ENCODE measurements at regions not wholly inside any gene's neighbourhood (a gene's known extent, or its start where the extent isn't known, plus 50 kb on each side); places are given as distances from the start of the nearest gene placed in this dataset.
A peak's percentile ranks its signal among the peaks of the same experiment; 100 is the strongest.

DNA sequence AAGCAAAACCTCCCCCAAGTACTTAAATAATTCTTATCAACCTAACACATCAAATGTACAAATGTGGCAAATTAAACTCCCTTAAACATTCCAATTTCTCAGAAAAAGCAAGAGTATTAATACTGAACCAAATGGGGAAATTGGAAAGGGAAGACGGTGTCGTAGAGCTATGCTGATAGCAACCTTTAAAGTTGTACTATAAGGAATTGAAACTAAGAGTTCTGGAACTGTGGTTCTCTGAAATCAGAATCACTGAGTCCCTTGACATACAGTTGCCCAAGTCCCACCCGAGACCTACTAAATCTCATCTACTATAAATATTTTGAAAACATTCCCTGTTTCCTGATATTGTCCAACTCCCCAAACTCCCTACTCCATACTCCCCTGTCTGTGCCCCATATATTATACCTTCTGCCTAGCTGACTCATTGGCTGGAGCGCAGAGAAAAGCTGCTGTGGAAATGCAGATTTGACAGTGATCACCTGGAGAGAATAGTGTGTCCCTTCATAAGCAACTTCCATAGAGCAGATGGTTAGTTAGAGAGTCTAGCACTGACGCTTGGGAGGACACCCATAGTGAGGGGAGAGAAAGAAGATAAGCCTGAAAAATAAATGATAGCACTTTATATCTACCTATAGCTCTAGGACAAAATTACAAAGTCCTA is 51.4 kb upstream of the ITM2B start:
- no peak for TF ChIP-seq POLR2A (IDR thresholded peaks at IDR 0.05; ENCODE audit: low read depth, low read length)
- DNase-seq (ENCODE audit: insufficient read length, low spot score) = no peak
- no peak for FAIRE-seq

DNA sequence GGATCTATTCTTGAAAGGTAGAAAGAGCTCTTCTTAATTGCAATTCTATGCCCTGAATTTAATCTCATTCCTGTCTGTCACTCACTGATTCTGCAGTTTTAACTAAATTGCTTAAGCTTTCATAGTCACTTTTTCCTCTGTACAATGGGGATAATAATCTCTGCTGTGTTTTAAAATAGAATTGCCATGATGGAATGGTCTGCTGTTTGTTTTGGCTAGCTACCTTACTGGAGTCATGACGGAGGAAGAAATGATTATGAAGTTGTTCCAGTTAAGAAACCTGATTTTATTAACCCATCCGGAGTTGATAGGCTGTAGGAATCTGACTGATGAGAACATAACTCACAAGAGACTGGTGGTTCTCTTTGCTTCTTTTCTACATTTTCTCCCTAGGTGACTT is 54.9 kb upstream of the ITM2B start:
- no peak for DNase-seq (ENCODE audit: insufficient read length, low spot score)
- FAIRE-seq = no peak
- TF ChIP-seq POLR2A (IDR thresholded peaks at IDR 0.05; ENCODE audit: low read depth, low read length) = no peak

DNA sequence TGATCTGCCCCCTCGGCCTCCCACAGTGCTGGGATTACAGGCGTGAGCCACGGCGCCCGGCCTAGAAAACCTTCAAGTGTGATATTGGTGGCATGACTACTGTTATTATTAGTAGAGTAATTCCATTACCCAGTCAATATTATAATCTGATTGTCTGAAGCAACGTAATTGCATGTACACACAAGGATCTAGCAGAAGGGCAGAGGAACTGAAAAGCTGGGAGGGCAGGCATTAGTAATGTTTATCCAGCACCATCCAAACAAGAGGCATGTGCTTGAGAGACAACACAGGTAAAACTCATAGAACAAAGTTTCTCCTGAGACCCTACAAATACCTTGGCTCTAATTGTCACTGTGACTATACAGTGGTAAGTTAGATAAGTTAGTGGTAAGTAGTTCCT is 56.2 kb upstream of the ITM2B start:
- DNase-seq (ENCODE audit: insufficient read length, low spot score) (no peak), FAIRE-seq (no peak)
- TF ChIP-seq POLR2A (IDR thresholded peaks at IDR 0.05; ENCODE audit: low read depth, low read length) = no peak

DNA sequence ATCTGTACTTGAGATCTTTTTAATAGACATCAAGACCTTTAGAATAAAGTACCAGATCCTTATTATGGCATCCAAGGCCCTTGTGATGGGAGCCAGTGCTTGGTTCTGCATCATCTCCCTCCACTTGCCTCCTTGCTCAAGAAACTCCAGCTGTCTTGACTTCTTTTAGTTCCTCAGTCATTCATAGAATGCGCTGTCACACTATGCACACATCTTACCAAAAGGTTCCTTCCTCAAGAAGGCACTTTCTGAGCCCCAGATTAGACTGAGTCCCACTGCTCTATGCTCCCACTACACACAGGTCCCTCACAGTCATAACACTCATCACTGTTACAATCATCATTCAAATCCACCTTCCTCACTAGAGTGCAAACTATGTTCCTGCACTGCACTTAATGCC is 57.8 kb upstream of the ITM2B start:
- TF ChIP-seq POLR2A (IDR thresholded peaks at IDR 0.05; ENCODE audit: low read depth, low read length) = no peak
- DNase-seq (ENCODE audit: insufficient read length, low spot score) (no peak), FAIRE-seq (no peak)

DNA sequence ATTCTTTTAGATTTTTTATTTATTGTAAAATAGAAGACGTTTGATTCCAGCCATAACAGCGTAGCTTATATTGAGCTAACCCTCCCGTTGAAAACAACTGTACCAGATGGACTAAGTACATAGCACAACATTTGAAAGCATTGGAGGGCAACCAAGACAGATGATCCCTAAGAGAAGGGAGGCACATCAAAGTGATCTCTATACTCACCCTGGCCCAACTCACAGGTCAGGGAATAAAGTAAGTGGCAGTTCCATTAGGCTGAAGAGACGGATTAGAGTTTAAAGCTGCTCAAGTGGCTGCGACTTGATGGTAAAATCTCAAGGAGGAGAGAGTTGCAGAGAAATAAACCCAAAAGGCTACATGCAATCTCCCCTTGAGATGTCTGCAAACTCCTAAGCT is 65.1 kb upstream of the ITM2B start:
- FAIRE-seq = no peak
- TF ChIP-seq POLR2A (IDR thresholded peaks at IDR 0.05; ENCODE audit: low read depth, low read length) = no peak

DNA sequence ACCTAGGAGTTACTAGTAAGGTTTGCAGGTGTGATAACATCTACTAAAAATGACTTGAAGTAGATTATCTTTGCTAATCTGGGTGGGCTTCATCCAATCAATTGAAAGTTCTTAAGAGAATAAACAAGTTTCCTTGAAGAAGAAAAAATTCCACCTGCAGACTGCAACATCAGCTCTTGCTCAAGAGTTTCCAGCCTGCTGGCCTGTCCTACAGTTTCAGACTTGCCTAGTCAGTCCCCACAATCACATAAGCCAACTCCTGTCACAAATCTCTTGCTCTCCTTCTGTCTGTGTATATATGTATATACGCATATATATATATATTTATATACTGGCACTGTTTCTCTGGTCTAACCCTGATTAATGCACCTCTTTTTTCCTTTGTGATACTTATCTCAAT is 67.3 kb upstream of the ITM2B start:
- no peak for FAIRE-seq

More for the DNA sequence above, 65.1 kb upstream of the ITM2B start:
- DNase-seq (ENCODE audit: insufficient read length, low spot score) = no peak

DNA sequence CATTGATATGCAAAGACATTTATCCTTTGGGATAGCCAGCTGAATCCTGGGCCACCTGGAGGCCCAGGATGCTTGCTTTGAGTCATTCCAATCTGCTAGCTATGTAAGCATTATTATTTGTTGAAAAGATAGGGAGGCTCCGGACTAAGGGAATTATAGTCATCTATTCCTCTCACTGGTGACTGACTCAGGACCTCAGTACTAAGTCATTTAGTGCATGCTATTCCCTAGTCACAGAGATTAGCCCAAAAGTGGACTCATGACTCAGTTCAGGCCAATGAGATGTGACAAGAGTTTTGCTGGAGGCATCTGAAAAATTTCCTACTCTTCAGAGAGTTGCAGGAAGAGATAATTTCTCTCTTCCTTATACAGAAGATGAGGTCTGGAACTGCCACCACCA is 67.9 kb upstream of the ITM2B start:
- FAIRE-seq (no peak), DNase-seq (ENCODE audit: insufficient read length, low spot score) (no peak)
- TF ChIP-seq POLR2A (IDR thresholded peaks at IDR 0.05; ENCODE audit: low read depth, low read length) = no peak

More for the DNA sequence above, 67.3 kb upstream of the ITM2B start:
- TF ChIP-seq POLR2A (IDR thresholded peaks at IDR 0.05; ENCODE audit: low read depth, low read length) = no peak
- no peak for DNase-seq (ENCODE audit: insufficient read length, low spot score)

DNA sequence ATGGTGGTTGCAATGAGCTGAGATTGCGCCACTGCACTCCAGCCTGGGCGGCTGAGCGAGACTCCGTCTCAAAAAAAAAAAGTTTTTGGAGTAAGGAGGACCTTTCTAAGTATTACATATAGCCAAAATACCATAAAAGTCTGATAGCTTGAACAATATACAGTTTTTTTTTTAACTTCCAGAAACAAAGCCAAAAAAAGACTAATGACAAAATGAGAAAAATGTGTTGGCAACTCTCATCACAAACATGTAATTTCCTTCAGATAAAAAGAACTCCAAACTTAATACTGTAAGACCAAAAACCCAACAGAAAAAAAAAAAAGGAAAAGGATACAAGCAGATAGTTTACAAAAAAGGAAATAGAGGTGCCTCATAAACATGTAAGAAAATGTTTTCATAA is 68.2 kb upstream of the MED4 start:
- FAIRE-seq (no peak), DNase-seq (ENCODE audit: insufficient read length, low spot score) (no peak)

DNA sequence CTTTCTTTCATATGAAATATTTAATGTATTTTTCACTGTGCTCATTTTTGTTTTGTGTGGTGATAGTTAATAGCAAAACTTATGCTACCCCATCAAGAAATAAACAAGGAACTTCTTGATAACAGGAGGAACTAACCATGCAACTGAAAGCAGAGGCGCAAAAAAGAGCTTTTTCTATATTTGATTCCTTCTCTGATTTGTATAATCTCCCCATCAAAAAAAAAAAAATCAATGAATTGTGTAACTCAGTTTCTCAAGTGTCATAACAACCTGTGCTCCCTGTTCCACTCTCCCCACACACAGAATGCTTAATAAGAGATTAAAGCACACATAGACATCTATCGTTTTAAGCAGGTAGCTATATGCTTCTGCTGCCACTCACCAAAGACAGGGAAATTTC is 67.3 kb upstream of the MED4 start:
- no peak for FAIRE-seq
- no peak for DNase-seq (ENCODE audit: insufficient read length, low spot score)
- no peak for TF ChIP-seq POLR2A (IDR thresholded peaks at IDR 0.05; ENCODE audit: low read depth, low read length)

More for the DNA sequence above, 68.2 kb upstream of the MED4 start:
- no peak for TF ChIP-seq POLR2A (IDR thresholded peaks at IDR 0.05; ENCODE audit: low read depth, low read length)

DNA sequence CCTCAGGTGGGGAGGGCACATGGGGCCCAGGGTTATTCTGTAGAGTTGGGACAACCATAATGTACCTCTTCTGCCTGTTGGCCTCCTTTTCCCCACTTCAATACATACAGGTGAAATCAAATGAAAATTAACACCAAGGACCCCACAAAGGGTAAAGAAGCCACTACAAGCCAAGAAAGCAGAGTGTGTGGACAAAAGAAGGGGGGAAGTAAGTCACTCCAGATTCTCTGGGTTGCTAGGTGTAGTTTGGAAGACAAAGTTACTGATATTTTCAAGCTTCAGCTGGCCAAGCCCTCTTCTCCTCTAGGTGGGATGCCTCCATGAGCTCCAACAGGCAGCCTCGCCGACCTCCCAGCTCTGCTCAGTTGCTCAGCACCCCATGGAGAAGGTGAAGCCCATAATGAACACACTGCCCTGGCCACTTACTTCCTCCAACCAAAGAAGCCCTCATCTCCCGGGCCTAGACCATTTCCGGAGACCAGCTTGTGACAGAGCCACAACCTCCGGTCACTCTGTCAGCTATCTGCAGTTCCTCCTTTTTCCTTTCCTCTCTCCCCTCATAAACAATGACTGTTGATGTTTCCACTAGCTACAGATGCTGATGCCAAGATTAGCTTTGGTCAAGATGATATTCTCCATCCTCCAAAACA is 66.8 kb upstream of the MED4 start:
- no peak for DNase-seq (ENCODE audit: insufficient read length, low spot score)
- TF ChIP-seq POLR2A (IDR thresholded peaks at IDR 0.05; ENCODE audit: low read depth, low read length) = no peak
- FAIRE-seq = no peak

DNA sequence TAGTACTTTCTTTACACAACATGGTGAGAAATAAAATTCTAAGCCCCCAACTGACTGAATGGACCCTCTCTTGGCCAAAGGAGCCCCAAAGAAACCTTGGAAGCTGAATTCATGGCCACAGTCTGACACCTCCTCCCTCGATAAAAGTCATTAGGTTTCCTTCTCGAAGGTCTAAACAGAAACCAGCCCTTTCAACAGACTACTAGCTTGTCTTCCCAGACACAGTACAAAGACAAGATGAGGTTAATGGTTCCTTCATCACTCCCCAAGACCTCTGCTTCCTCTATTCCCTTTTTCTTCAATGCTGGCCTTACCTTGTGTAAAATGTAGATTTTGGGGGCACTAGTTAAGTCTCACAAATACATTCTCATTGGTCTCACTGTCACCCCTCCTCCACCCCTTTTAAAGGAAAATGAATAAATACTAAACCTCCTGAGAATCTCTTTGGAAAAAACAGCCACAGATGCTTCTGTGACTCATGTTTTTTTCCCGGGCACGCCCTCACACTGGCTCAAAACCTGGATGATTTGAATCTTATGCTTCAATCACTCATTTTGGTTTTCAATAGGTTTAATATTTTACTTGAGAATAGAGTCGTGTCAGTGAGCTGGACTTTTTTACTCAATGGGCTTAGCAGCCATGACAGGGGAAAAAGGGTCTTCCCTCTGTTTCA is 65.8 kb upstream of the MED4 start:
- peak; percentile 6 for DNase-seq (ENCODE audit: insufficient read length, low spot score)
- no peak for FAIRE-seq
- no peak for TF ChIP-seq POLR2A (IDR thresholded peaks at IDR 0.05; ENCODE audit: low read depth, low read length)

DNA sequence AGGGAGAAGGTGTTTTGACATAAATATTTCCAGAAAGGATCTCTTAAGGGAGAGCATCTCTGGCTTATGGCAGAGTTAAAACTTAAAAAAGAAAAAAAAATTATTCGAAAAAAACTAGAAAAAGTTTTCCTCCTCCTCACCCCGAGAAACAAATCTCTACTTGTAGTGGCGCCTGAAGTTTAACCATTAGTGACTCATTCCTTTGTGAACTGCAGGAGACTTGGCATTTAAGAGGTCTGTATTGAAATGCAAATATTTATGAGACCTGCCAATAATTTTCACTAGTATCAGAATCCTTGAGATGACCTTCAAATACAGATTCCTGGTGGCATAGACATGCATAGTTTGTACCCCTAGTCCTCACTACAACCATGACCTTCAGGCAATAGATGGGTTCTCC is 64.9 kb upstream of the MED4 start:
- TF ChIP-seq POLR2A (IDR thresholded peaks at IDR 0.05; ENCODE audit: low read depth, low read length) = no peak
- no peak for FAIRE-seq
- DNase-seq (ENCODE audit: insufficient read length, low spot score) = no peak

DNA sequence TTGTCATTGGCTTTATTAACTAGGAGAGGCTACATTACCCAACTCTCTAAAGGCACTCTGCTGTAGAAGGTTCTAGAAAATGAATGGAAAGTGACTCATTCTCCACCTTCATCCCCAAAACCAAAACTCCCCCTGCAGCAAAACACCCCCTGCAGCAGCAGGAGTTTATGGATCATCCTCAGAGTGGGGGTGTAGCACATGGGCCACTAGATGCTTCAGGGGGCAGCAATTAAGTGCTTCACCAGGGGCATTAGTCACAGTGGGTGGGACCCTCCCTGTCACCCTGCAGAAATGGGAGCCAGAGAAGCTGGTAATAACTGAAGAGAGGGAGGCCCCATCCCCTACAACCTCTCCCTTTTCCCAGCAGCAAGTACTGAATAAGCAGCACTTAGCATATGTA is 64.5 kb upstream of the MED4 start:
- no peak for FAIRE-seq
- TF ChIP-seq POLR2A (IDR thresholded peaks at IDR 0.05; ENCODE audit: low read depth, low read length) = no peak
- no peak for DNase-seq (ENCODE audit: insufficient read length, low spot score)

DNA sequence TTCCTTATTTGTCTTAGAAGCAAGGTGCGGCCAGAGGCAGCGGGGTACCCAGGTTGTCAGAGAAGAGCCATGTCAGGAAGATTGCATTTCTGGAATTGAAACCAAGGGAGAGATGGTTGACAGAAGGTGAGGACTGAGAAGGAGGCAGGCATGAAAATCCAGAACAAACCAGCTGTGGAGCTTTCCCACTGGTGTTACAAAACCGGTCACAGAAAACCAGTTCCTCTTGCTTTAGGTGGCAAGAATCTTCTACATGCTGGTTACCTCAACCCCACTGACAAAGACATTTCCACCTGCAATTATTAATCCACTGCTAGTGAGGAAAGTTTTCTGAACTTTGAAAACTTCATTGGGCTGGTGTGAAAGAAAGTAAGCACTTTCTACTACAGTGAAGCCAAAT is 64.0 kb upstream of the MED4 start:
- FAIRE-seq (no peak), DNase-seq (ENCODE audit: insufficient read length, low spot score) (no peak)
- TF ChIP-seq POLR2A (IDR thresholded peaks at IDR 0.05; ENCODE audit: low read depth, low read length) = no peak

DNA sequence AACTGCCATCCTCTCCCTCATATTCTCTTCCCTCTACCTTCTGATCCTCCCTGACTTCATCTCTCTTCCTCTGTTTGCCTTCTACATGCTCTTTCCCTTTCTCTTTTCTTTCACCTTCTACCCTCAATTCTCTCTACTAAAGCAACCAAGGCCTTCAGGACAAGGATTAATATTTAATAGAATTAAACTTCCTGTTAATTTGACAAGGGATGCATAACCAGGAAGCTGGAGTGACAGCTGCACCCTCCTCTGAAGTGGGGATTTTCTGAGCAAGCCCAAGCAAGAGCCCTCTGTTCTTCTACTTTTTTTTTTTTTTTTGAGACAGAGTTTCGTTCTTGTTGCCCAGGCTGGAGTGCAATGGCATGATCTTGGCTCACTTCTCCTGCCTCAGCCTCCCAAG is 63.4 kb upstream of the MED4 start:
- FAIRE-seq = no peak
- no peak for TF ChIP-seq POLR2A (IDR thresholded peaks at IDR 0.05; ENCODE audit: low read depth, low read length)
- no peak for DNase-seq (ENCODE audit: insufficient read length, low spot score)
